HG03045 (cell line): ENCODE measurements at regions not wholly inside any gene's neighbourhood (a gene's known extent, or its start where the extent isn't known, plus 50 kb on each side); places are given as distances from the start of the nearest gene placed in this dataset.
"Not testable (repeated sequence)": the region's sequence is repeated elsewhere in the genome, so short reads cannot be mapped to it uniquely, and the experiment has no call there.

Source experiments
- ATAC-seq: cut with Tn5 transposase; IDR thresholded peaks from one replicate; pipeline ENCODE4 v1.9.1; 2021; ENCODE audit warnings: mild to moderate bottlenecking, moderate library complexity; ENCODE audit not compliant: unreplicated experiment

DNA sequence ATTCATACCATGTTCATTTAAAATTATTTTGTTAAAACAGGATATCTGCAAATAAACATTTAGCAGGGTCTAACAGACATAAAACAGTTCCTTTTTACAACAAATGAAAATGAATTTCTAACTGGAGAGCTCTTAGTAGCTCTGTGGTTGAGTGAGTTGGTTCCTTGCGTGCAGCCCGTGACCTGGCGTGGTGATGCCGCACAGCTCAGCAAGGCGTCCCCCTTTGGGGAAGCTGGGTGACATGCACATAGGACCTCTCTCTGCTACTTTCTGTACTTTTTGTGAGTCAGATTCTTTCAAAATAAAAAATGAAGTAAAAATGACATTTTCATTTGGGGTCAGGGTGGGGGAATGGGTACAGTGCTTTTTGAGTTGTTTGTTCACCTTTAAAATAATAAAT lies 75.9 kb downstream of the NPIPB11 start:
- not testable (repeated sequence) for ATAC-seq

GRCh38 chr16:29328528-29328927 lies 78.0 kb downstream of the NPIPB11 start:
- ATAC-seq, result not testable (repeated sequence)

- not testable (repeated sequence) for ATAC-seq
These were observed 78.7 kb downstream of the NPIPB11 start for GRCh38 chr16:29327631-29328408.

DNA sequence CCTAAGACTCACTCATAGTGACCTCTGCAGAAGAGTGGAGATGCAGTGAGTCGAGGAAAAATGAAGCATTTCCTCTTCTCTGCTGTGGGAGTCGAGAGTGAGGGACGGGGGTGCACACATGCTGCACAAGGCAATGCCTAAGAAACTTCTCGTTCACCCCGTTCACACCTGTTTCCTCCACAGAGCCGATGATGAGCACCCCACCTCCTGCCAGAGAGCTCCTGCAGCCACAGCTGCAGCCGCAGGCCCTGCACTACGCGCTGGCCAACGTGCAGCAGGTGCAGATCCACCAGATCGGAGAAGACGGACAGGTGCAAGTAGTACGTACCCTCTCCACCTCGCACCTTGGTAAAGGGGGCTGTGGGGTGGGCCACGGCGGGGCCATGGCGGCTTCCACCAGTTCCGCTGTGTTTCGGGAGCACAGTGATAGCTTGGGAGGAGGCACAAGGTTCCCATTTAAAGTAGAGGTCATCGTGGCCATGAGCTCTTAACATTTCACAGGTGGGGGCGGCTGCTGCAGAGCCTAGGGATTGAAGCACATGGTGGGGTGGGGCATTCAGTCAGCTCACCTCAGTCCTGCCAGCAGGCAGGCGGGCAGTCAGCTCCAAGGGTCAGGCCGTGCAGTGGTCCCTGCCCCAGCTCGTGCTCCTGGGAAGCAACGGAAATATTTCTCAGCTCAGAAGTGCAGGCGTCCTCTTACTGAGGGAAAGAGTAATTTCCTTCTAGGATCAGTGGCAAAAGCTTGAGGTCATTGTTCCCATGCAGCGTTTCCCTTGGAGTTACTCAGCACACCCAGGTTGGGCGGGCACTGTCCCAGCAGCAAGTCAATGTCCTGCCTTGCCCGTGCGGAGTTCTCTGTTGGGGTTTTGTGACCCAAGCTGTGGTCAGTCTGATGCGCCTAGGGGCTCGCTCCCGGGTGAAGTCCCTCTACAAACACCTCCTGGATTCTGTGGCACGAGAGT lies 80.1 kb downstream of the NPIPB11 start:
- ATAC-seq, result not testable (repeated sequence)

DNA sequence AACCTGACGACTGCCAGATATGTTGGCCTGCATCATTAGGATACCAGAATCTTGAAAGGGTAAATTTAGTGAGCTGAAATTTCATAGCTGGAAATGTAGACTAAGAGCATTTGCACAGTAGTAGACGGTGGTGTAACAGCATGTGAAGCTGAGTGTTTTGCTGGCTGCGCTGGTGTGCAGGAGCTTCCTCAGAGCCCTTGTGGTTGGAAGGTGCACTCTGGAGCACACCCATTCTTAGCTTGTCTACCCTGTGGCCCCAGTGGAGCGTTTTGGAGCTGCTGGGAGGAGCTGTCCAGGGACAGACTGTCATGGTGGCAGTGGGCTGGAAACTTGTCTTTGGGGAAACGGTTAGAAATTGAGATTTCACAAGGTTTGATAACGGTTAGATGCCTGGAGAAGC lies 82.8 kb downstream of the NPIPB11 start:
- ATAC-seq, result not testable (repeated sequence)

GRCh38 chr16:29321585-29321984 lies 84.9 kb downstream of the NPIPB11 start:
- ATAC-seq, result no peak

- ATAC-seq, result no peak
These were observed 85.5 kb downstream of the NPIPB11 start for GRCh38 chr16:29321000-29321393.

DNA sequence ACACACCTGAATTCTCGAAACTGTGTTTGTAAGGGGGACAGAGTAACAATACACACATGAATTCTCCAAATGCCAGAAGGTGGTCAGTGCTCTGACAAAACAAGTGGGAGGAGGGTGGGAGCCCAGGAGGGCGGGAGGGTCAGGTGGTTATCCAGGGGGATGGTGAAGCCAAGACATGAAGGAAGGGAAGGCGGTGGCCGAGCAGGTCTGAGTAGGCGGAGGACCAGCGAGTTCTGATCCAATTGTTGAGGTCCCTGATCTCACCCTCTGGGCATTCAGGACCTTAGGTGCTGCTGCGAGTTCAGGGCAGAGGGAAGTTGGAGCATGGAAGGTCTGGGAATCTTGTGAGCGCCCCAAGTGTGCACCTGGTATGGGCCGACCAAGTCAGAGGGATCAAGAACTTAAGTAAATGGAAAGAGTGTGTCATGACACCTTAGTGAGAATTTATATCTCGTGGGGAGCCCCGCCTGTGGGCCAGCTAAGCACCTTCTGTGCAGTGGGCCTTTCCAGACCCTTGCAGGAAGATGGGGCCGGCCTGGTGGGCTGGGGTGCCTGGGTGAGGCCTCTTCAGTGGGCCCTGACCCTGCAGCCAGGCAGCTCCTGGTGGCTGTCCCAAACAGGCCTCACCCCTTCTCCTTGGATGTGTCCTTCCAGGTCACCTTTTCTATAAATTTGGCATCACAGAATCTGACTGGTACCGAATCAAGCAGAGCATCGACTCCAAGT lies 86.1 kb downstream of the NPIPB11 start:
- ATAC-seq, result no peak

- ATAC-seq, result no peak
These were observed 86.8 kb downstream of the NPIPB11 start for GRCh38 chr16:29319726-29320125.

- ATAC-seq, result not testable (repeated sequence)
These were observed 87.9 kb downstream of the NPIPB11 start for GRCh38 chr16:29318561-29318968.

GRCh38 chr16:29318037-29318436 lies 88.5 kb downstream of the NPIPB11 start:
- ATAC-seq, result no peak

GRCh38 chr16:29317269-29317668 lies 89.2 kb downstream of the NPIPB11 start:
- no peak for ATAC-seq

- ATAC-seq, result no peak
These were observed 89.7 kb downstream of the NPIPB11 start for GRCh38 chr16:29316761-29317183.

GRCh38 chr16:29315916-29316517 lies 90.5 kb downstream of the NPIPB11 start:
- ATAC-seq, result no peak

DNA sequence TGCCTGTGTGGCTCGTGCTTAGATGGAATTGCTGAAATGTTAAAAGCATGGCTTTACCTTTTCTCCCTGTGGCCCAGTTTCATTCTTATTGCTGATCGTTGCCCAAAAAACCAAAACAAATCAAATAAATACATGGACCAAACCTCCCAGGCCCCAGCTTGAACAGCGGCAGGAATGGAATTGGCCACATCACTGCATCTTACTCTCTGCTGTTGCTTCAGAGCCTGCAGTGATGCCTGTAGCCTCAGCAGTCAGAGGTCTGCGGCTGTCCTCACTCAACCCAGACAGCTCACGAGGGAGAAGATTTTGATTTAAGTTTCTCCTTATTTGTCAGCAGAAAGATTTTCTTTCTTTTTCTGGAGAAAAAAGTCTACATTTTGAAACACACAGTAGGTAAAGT lies 91.5 kb downstream of the NPIPB11 start:
- ATAC-seq, result no peak

DNA sequence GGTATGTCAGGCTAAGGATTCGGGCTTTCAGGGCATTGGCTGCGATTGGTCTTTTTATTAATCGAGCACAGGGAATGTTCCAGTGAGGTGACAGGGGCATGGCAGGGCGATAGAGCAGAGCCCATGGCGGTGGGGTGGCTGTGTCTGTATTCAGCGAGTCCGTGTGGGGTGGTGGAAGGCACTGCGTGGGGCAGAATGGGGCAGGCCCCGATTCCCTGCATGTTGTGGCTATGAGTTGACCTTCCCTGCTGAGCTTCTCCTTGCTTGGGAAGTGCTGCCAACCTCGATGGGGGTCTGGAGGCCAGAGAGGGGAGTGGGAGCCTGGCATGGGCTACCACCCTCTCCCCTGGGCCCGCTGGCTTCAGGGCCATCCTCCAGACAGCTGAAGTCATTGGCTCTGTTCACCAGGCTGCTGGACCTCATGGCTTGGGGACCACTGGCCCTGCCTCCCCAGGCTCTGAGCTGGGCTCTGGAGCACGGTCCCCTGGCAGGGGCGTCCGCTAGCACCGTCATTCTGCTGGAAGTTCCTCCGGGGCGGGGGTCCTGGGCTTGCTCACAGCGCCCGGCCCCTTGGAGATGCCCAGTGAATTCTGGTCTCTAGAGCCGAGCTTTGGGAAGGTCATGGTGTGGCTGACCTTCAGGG lies 92.1 kb downstream of the NPIPB11 start:
- ATAC-seq, result no peak

DNA sequence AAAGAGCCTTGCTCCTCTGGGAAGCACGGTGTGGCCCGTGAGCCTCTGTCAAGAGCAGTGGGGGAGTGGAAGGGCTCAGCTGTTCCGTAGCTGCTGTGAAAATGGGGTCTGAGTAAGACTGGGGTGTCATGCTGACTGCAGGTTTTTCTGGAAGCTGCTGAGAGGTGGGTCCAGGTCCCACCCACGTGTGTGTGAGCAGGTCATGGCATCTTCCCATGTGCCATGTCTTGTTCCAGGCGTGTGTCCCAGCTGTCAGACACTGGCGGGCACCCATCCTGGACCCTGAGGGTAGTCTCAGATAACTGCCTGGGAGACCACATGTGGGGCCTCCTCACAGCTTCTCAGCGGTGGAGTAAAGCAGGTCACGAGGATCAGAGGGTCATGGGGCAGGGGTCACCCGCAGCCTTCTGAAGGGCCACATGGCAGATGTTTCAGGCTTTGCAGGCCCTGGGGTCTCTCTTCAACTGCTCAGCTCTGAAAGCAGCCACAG lies 92.9 kb downstream of the NPIPB11 start:
- no peak for ATAC-seq

DNA sequence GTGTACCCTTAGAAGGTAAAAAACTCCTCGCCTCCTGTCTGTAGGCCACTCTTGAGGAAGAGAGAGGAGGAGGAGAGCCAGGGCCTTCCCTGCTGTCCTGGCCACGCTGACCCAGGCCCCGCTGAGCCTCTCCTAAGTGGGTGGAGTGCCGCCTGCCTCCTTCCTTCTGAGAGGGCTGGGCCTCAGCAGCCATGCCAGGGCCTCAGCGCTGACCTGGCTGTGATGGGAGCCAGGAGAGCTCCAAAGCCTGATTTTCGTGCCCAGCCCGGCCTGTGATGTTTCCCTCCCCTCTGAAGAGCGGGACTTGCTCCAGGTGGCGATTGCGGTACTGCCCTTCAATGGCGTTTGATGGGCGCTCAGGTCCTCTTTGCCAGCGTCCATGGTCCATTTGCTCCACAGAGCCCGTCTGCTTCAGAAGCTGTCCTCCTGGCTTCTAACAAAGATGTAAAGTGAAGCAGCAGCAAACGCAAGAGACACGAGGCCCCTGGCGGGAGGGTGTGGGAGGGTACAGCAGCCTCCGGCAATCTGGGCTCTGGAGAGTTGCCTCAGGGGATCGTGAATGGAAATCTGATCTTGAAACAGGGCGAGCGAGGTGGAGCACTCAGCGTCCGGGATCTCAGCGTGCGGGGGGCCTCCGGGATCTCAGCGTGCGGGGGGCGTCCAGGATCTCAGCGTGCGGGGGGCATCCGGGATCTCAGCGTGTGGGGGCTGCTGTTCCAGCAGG lies 93.5 kb downstream of the NPIPB11 start:
- no peak for ATAC-seq

DNA sequence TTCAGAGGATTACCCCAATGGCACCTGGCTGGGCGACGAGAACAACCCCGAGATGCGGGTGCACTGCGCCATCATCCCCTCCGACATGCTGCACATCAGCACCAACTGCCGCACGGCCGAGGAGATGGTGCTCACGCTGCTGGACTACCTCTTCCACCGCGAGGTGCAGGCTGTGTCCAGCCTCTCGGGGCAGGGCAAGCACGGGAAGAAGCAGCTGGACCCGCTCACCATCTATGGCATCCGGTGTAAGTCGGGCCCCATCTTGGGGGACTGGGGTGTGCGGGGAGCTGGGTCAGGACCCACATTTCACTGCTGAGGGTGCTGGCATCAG lies 94.2 kb downstream of the NPIPB11 start:
- ATAC-seq, result not testable (repeated sequence)
